ENCODE measurements at regions not wholly inside any gene's neighbourhood (a gene's known extent, or its start where the extent isn't known, plus 50 kb on each side); places are given as distances from the start of the nearest gene placed in this dataset.
"Not testable (repeated sequence)": the region's sequence is repeated elsewhere in the genome, so short reads cannot be mapped to it uniquely, and the experiment has no call there.

- DNase-seq (ENCODE audit: low read depth, low spot score), result no peak
Measured at GRCh38 chr18:27581296-27581904, 396.3 kb upstream of the CHST9 start.

- DNase-seq (ENCODE audit: low read depth, low spot score), result no peak
Measured at GRCh38 chr18:27579364-27579763, 394.3 kb upstream of the CHST9 start.

- no peak for DNase-seq (ENCODE audit: low read depth, low spot score)
Measured at GRCh38 chr18:27577752-27578151, 392.6 kb upstream of the CHST9 start.

GRCh38 chr18:27577265-27577664, 392.2 kb upstream of the CHST9 start:
- no peak for DNase-seq (ENCODE audit: low read depth, low spot score)

GRCh38 chr18:27567434-27567833, 382.3 kb upstream of the CHST9 start:
- DNase-seq (ENCODE audit: low read depth, low spot score), result no peak

- DNase-seq (ENCODE audit: low read depth, low spot score), result no peak
Measured at GRCh38 chr18:27564066-27564465, 379.0 kb upstream of the CHST9 start.

- no peak for DNase-seq (ENCODE audit: low read depth, low spot score)
Measured at GRCh38 chr18:27558388-27559155, 373.5 kb upstream of the CHST9 start.

- no peak for DNase-seq (ENCODE audit: low read depth, low spot score)
Measured at GRCh38 chr18:27556741-27557140, 371.6 kb upstream of the CHST9 start.

GRCh38 chr18:27549335-27550039, 364.4 kb upstream of the CHST9 start:
- DNase-seq (ENCODE audit: low read depth, low spot score), result no peak

- no peak for DNase-seq (ENCODE audit: low read depth, low spot score)
Measured at GRCh38 chr18:27546991-27547390, 361.9 kb upstream of the CHST9 start.

GRCh38 chr18:27544206-27544605, 359.1 kb upstream of the CHST9 start:
- DNase-seq (ENCODE audit: low read depth, low spot score), result no peak

- DNase-seq (ENCODE audit: low read depth, low spot score), result no peak
Measured at GRCh38 chr18:27541293-27541692, 356.2 kb upstream of the CHST9 start.

GRCh38 chr18:27540111-27540510, 355.0 kb upstream of the CHST9 start:
- DNase-seq (ENCODE audit: low read depth, low spot score), result no peak

- DNase-seq (ENCODE audit: low read depth, low spot score), result no peak
Measured at GRCh38 chr18:27528925-27529521, 343.9 kb upstream of the CHST9 start.

GRCh38 chr18:27527856-27528255, 342.7 kb upstream of the CHST9 start:
- no peak for DNase-seq (ENCODE audit: low read depth, low spot score)

GRCh38 chr18:27520401-27520800, 335.3 kb upstream of the CHST9 start:
- no peak for DNase-seq (ENCODE audit: low read depth, low spot score)

- DNase-seq (ENCODE audit: low read depth, low spot score), result not testable (repeated sequence)
Measured at GRCh38 chr18:27510036-27510633, 325.0 kb upstream of the CHST9 start.

- no peak for DNase-seq (ENCODE audit: low read depth, low spot score)
Measured at GRCh38 chr18:27501671-27502070, 316.6 kb upstream of the CHST9 start.

GRCh38 chr18:27500531-27500930, 315.4 kb upstream of the CHST9 start:
- DNase-seq (ENCODE audit: low read depth, low spot score), result no peak

- no peak for DNase-seq (ENCODE audit: low read depth, low spot score)
Measured at GRCh38 chr18:27497246-27497645, 312.1 kb upstream of the CHST9 start.

GRCh38 chr18:27493182-27493581, 308.1 kb upstream of the CHST9 start:
- no peak for DNase-seq (ENCODE audit: low read depth, low spot score)

GRCh38 chr18:27491772-27492171, 306.7 kb upstream of the CHST9 start:
- no peak for DNase-seq (ENCODE audit: low read depth, low spot score)
